ENCODE measurements at regions not wholly inside any gene's neighbourhood (a gene's known extent, or its start where the extent isn't known, plus 50 kb on each side); places are given as distances from the start of the nearest gene placed in this dataset.

DNA sequence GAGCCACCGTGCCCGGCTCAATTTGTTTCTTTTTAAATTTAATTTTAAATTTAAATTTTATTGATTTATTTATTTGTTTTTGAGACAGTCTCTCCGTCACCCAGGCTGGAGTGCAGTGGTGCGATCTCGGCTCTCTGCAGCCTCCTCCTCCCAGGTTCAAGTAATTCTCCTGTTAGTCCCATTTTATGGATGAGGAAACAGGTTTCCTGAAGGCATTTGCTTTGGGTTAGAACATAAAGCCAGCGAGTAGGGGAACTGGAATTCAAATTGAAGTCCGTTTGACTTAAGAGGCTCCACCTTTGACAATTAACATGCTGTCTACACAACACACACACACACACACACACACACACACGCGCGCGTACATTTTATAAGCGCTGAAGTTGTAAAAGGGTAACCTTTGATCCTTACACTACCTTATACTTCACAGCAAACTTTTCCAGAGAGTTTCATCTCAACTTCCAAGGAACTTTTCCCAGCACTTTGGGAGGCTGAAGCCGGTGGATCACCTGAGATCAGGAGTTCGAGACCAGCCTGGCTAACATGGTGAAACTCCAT is 232.0 kb downstream of the BCAS1 start:
- DNase-seq (ENCODE audit: low spot score) (no peak), ATAC-seq (no peak)

GRCh38 chr20:53837126-53837826 is 233.1 kb downstream of the BCAS1 start:
- no peak for ATAC-seq
- no peak for DNase-seq (ENCODE audit: low spot score)

- ATAC-seq (no peak), DNase-seq (ENCODE audit: low spot score) (no peak)
Observed at GRCh38 chr20:53834749-53835148, 235.6 kb downstream of the BCAS1 start.

- DNase-seq (ENCODE audit: low spot score) (no peak), ATAC-seq (no peak)
Observed at GRCh38 chr20:53834062-53834442, 236.3 kb downstream of the BCAS1 start.

GRCh38 chr20:53833333-53834061 is 236.9 kb downstream of the BCAS1 start:
- no peak for DNase-seq (ENCODE audit: low spot score)
- ATAC-seq = no peak

DNA sequence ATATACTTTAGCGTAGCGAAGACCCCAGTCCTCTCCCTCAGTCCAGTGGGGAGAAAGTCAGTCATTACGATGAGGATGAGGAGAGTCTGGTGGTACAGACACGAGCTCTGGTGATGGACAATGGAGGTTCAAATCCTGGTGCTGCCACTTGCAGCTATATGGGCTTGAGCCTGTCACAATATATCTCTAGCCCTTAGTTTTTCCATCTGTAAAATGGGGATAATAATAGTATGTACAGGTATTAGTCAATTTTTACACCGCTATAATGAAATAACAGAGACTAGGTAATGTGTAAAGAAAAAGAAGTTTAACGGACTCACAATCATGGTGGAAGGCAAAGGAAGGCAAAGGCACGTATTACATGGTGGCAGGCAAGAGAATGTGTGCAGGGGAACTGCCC is 237.9 kb downstream of the BCAS1 start:
- no peak for DNase-seq (ENCODE audit: low spot score)
- ATAC-seq = no peak

DNA sequence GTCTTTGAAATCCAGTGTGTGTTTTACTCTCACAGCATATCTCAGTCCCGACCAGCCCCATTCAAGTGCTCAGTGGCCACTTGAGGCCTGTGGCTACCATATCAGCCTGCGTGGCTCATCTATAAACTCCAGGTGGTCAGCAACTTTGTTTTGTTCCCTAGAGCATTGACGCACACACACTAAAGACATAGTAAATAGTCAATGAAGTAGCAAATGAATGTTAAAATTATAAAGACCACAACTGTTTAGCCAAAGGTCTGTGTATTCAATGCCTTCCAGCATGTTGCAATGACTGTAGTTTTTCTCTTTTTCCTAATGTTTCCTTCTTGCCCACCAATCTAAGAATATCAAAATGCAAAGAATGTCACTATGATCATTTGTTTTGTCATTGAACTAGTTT is 238.2 kb upstream of the ZNF217 start:
- DNase-seq (ENCODE audit: low spot score) (no peak), ATAC-seq (no peak)

DNA sequence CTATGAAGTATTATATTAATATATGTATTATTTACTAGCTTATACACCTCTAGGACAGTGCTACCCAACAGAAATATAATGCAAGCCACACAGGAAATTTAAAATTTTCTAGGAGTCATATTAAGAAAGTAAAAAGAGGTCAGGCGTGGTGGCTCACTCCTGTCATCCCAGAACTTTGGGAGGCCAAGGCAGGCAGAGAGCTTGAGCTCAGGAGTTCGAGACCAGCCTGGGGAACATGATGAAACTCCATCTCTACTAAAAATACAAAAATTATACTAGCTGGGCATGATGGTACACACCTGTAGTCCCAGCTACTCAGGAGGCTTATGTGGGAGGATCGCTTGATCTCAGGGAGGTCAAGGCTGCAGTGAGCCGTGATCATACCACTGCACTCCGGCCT is 237.6 kb upstream of the ZNF217 start:
- ATAC-seq = no peak
- DNase-seq (ENCODE audit: low spot score) = no peak

DNA sequence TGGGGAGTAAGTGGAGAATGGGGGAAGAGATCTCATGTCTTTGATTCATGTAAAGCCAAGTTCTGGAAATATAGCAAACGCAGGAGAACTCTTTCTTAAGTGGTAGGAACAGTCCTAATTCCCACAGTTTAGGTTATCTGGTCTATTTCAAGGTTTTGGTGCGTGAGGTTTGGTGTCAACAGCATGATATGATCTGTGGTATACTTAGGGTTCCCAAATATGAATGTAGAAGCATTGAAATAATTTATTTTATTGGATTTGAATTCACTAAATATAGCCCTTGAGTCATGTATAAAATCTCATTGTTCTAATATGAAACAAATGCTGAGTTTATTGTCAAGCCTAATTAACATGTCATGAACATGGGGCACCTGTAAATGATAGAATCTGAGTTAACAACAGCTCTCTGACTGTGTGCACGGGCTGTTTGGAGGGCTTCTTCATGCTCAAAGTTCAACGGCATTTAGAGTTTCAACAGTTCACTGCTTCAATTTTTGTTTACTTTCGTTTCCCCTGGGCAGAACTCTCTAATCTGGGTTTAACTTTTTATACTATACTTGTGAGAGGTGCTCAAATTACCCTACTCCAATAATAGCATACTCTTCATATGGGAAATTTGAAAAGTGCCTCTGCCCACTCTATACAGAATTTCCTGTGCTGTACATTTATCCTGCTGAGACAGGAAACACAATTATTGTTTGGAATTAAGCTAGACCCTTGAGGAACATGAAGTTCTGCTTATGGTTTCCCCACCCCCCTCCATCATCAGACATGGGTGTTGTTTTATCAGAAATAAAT is 236.3 kb upstream of the ZNF217 start:
- DNase-seq (ENCODE audit: low spot score) (peak; percentile 58), ATAC-seq (peak; percentile 92)

- ATAC-seq = peak; percentile 29
- DNase-seq (ENCODE audit: low spot score) = no peak
Observed at GRCh38 chr20:53829255-53829723, 235.7 kb upstream of the ZNF217 start.

GRCh38 chr20:53828682-53829254 is 235.1 kb upstream of the ZNF217 start:
- ATAC-seq (peak; percentile 24), DNase-seq (ENCODE audit: low spot score) (no peak)

DNA sequence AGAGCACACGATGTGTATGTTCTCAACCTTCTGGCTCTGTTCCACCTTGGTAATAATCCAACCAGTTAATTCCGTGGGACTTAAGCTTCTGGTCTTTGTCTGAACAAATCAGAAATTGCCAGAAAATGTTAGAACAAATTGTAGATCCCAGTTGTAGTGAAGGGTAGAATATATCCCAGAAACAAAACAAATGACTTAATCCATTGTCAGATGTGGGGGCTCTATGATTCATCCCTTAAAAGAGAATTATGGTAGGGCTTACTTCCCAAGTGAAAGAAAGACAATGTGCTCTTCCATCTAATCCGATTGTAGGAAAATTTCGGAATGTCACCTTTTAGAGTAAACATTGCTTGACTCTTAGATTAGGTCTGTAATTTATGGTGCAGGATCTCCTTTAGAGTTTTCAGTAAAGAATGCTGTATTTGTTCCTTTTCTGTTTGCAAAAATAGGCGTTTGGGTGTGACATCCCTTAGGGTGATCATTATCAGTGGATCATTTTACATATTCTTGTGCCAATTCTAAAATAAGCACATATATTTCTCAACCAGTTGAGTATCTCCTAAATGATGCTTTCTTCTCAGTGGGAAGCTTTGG is 234.5 kb upstream of the ZNF217 start:
- DNase-seq (ENCODE audit: low spot score) (no peak), ATAC-seq (no peak)

- no peak for ATAC-seq
- DNase-seq (ENCODE audit: low spot score) = no peak
Observed at GRCh38 chr20:53827292-53828087, 233.9 kb upstream of the ZNF217 start.

DNA sequence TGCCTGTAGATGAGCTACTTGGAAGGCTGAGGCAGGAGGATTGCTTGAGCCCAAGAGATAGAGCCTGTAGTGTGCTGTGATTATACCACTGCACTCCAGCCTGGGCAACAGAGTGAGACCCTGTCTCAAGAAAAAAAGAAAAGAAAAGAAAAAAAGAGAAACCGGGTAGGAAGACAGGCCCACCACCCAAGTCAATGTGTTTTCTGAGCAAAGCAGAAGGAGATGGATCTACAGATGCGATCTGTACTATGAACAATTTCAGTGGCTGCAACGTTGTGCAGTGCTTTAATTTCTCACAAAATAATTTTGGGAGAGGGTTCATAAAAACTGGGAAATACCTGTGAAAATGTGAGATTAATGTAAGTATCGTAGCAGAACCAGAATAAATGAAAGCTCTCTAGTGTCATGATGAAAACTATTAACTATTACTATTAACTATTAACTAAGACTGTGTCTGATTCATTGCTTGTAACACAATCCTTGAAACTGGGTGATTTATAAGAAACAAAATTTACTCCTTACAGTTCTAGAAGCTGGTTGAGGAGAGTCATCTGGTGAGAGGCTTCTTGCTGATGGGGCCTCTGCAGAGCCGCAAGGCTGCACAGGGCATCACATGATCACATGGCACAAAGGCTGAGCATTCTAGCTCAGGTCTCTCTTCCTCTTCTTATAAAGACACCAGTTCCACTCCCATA is 233.1 kb upstream of the ZNF217 start:
- DNase-seq (ENCODE audit: low spot score) (no peak), ATAC-seq (no peak)

DNA sequence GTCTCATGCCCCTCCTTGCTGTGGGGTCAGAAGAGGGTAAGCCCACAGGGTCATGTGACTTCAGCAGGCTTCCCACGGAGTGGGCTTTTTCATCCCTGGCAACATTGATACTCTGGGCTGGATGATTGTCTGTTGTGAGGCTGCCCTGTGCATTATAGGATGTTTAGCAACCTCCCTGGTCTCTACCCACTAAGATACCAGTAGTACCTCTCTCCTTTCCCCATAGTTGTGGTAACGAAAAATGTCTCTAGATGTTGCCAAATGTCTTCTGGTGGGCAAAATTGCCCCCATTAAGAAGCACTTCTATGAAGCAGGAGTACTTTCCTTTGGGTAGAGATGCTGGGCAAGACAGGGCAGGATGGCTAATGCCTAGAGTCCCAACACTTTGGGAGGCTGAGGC is 232.5 kb upstream of the ZNF217 start:
- ATAC-seq (no peak), DNase-seq (ENCODE audit: low spot score) (no peak)

- no peak for DNase-seq (ENCODE audit: low spot score)
- no peak for ATAC-seq
Observed at GRCh38 chr20:53825282-53825681, 231.6 kb upstream of the ZNF217 start.

- DNase-seq (ENCODE audit: low spot score) (no peak), ATAC-seq (no peak)
Observed at GRCh38 chr20:53824779-53825178, 231.1 kb upstream of the ZNF217 start.

DNA sequence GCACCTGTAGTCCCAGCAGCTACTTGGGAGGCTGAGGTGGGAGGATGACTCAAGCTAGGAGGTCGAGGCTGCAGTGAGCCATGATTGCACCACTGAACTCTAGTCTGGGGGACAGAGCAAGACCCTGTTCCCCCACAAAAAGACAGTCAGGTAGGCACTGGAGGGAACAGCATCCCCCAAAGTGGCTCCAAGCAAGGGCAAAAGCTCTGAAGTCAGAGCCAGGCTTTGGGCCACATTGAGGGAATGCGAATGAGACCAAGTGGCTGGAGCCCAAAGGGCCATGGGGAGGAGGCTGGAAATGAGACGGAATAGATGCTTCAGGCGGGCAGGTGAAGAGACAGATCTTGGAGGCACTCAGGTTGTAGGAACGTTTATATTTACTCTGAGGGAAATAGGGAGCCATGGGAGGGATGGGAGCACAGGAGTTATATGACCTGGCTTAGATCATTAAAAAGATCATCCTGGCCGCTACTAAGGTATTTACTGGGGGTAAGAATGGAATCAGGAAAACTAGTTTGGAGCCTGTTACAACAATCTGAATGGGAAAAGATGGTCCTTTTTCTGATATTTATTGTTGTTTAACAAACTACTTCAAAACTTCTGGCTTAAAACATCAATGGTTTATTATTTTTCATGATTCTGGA is 229.6 kb upstream of the ZNF217 start:
- DNase-seq (ENCODE audit: low spot score) = no peak
- no peak for ATAC-seq

GRCh38 chr20:53822534-53822933 is 228.9 kb upstream of the ZNF217 start:
- DNase-seq (ENCODE audit: low spot score) = no peak
- no peak for ATAC-seq
